ENCODE measurements at regions not wholly inside any gene's neighbourhood (a gene's known extent, or its start where the extent isn't known, plus 50 kb on each side); places are given as distances from the start of the nearest gene placed in this dataset.

DNA sequence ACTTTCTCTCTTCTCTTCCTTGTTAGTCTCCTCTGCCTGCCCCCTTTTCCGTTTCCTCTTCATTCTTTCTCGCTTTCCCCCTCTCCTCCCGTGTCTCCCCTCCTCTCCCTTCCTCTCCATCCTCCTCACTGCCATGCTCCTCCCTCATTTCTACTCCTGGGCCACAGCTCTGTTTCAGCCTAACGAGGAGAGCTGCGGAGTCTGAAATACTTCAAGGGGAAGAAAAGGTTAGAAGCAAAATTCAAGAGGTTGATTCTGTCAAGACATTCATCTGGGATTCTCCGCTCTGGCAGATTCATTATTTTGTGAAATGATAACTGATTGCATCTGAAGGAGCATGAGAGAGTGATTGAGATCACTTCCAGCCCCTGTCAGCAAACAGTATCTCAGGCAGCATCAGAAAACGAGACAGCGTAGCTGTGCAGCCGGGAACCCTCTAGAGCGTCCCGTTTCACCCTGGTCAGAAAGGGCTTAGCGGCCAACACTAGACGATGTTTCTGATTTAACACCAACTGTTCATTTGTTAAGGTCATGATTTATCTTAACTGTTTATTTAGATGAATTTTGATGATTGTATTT lies 279.3 kb upstream of the B3GAT1 start:
- H3K9ac ChIP-seq (ENCODE audit: extremely low read depth, insufficient read length, low read length), result no peak overlapping the region

More for the DNA sequence above, 279.3 kb upstream of the B3GAT1 start:
- Mint-ChIP-seq H3K4me3 (no peak overlapping the region), H3K27me3 (ENCODE audit: low read depth) (peaks cover 9% of the 10 kb centered on the region), H3K27ac (no peak overlapping the region), H3K9me3 (no peaks in the 10 kb centered on the region), H3K4me1 (no peaks in the 10 kb centered on the region), H3K36me3 (ENCODE audit: insufficient read depth in 1 of 3, low read depth in 3 of 3) (no peaks in the 10 kb centered on the region)
- H3K4me2 ChIP-seq (ENCODE audit: insufficient read depth, insufficient read length, low read length), result no peak overlapping the region
- H2AK5ac ChIP-seq (ENCODE audit: insufficient read length, low read length), result no peak overlapping the region
- no peak overlapping the region for H2BK20ac ChIP-seq (ENCODE audit: low read depth, low read length, poor library complexity, severe bottlenecking)
- H3K27ac ChIP-seq (ENCODE audit: insufficient read length, low read depth, low read length), result no peak overlapping the region
- DNase-seq, result no peak
- H4K91ac ChIP-seq (ENCODE audit: insufficient read length, low read depth, low read length), result no peak overlapping the region
- no peaks in the 10 kb centered on the region for H4K20me1 ChIP-seq (ENCODE audit: control insufficient read depth, insufficient read depth, insufficient read length)
- no peaks in the 10 kb centered on the region for H3K27me3 ChIP-seq (ENCODE audit: insufficient read depth, low read length)
- no peak overlapping the region for H2BK15ac ChIP-seq (ENCODE audit: low read depth, low read length)
- no peak overlapping the region for H2BK12ac ChIP-seq (ENCODE audit: insufficient read length, low read depth, low read length)
- no CpG with 5 or more reads among the region's 13 CpGs for WGBS (ENCODE audit: extremely low coverage, insufficient read length, low lambda C conversion rate)
- H3K79me2 ChIP-seq (ENCODE audit: insufficient read depth, low read length), result no peaks in the 10 kb centered on the region
- no peak overlapping the region for H3K23ac ChIP-seq (ENCODE audit: insufficient read length, low read depth, low read length)
- H3T11ph ChIP-seq (ENCODE audit: low read length), result no peak overlapping the region
- H3K23me2 ChIP-seq (ENCODE audit: insufficient read length, low read depth, low read length, poor library complexity, severe bottlenecking), result no peaks in the 10 kb centered on the region
- TF ChIP-seq, protein P1, sequence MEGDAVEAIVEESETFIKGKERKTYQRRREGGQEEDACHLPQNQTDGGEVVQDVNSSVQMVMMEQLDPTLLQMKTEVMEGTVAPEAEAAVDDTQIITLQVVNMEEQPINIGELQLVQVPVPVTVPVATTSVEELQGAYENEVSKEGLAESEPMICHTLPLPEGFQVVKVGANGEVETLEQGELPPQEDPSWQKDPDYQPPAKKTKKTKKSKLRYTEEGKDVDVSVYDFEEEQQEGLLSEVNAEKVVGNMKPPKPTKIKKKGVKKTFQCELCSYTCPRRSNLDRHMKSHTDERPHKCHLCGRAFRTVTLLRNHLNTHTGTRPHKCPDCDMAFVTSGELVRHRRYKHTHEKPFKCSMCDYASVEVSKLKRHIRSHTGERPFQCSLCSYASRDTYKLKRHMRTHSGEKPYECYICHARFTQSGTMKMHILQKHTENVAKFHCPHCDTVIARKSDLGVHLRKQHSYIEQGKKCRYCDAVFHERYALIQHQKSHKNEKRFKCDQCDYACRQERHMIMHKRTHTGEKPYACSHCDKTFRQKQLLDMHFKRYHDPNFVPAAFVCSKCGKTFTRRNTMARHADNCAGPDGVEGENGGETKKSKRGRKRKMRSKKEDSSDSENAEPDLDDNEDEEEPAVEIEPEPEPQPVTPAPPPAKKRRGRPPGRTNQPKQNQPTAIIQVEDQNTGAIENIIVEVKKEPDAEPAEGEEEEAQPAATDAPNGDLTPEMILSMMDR (conservative IDR thresholded peaks at IDR 0.05), result no peak
- H3K79me1 ChIP-seq (ENCODE audit: insufficient read depth, low read depth, low read length, poor library complexity, severe bottlenecking), result no peaks in the 10 kb centered on the region
- H3K18ac ChIP-seq (ENCODE audit: insufficient read length, low read depth, low read length), result no peak overlapping the region
- H3K56ac ChIP-seq (ENCODE audit: insufficient read length, low read depth, low read length), result no peak overlapping the region
- no peak overlapping the region for H2BK5ac ChIP-seq (ENCODE audit: insufficient read length, low read length)
- no peak overlapping the region for H3K14ac ChIP-seq (ENCODE audit: insufficient read depth, low read length)
- H4K5ac ChIP-seq (ENCODE audit: insufficient read length, low read depth, low read length), result no peak overlapping the region
- H4K8ac ChIP-seq (replicated peaks; ENCODE audit: insufficient read length, low read depth, low read length), result no peak overlapping the region
- no peak overlapping the region for H2AFZ ChIP-seq (ENCODE audit: low read length)
- H3K4ac ChIP-seq (ENCODE audit: low read depth, low read length), result no peak overlapping the region
- no peak overlapping the region for H2BK120ac ChIP-seq (ENCODE audit: low read depth, low read length, poor library complexity, severe bottlenecking)
- H3K9me3 ChIP-seq (ENCODE audit: control insufficient read depth, low read depth, low read length), result no peaks in the 10 kb centered on the region
- H3K4me1 ChIP-seq (ENCODE audit: insufficient read depth, low read length), result no peaks in the 10 kb centered on the region
